ENCODE measurements at regions not wholly inside any gene's neighbourhood (a gene's known extent, or its start where the extent isn't known, plus 50 kb on each side); places are given as distances from the start of the nearest gene placed in this dataset.
"Not testable (repeated sequence)": the region's sequence is repeated elsewhere in the genome, so short reads cannot be mapped to it uniquely, and the experiment has no call there.

DNA sequence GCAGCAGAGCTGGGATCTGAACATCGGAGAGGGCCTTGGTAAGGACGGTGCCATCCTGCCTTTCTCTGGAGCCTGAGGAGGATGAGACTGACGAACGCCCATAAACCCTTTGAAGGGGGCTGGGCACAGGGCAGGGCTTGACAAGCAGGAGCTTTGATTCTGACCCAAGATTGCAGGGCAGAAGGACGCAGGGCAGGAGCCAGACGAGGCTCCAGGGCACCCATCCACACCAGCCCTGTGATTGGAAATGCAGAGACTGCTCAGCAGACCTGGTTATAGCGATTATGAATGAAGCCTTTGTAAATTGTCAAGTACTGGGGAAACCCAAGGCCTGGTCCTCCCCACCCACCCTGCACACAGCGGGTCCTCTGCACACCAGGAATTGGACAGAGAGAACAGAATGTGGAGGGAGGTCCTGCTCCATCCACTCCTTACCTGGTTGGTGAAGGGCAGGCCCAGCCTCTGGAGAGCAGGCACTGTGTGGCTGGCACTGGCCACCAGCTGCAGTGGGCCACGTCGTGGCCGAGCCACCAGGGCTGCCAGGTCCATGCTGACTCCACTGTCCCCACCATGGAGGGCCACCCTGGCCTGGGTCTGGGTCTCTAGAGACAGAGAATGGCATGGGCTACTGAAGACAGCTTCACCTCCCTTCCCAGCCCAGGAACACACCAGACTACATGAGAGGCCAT, 68.8 kb downstream of the RMI2 start:
- TF ChIP-seq, protein P1, sequence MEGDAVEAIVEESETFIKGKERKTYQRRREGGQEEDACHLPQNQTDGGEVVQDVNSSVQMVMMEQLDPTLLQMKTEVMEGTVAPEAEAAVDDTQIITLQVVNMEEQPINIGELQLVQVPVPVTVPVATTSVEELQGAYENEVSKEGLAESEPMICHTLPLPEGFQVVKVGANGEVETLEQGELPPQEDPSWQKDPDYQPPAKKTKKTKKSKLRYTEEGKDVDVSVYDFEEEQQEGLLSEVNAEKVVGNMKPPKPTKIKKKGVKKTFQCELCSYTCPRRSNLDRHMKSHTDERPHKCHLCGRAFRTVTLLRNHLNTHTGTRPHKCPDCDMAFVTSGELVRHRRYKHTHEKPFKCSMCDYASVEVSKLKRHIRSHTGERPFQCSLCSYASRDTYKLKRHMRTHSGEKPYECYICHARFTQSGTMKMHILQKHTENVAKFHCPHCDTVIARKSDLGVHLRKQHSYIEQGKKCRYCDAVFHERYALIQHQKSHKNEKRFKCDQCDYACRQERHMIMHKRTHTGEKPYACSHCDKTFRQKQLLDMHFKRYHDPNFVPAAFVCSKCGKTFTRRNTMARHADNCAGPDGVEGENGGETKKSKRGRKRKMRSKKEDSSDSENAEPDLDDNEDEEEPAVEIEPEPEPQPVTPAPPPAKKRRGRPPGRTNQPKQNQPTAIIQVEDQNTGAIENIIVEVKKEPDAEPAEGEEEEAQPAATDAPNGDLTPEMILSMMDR (IDR thresholded peaks at IDR 0.05): no peak
- DNase-seq (ENCODE audit: low spot score): no peak

DNA sequence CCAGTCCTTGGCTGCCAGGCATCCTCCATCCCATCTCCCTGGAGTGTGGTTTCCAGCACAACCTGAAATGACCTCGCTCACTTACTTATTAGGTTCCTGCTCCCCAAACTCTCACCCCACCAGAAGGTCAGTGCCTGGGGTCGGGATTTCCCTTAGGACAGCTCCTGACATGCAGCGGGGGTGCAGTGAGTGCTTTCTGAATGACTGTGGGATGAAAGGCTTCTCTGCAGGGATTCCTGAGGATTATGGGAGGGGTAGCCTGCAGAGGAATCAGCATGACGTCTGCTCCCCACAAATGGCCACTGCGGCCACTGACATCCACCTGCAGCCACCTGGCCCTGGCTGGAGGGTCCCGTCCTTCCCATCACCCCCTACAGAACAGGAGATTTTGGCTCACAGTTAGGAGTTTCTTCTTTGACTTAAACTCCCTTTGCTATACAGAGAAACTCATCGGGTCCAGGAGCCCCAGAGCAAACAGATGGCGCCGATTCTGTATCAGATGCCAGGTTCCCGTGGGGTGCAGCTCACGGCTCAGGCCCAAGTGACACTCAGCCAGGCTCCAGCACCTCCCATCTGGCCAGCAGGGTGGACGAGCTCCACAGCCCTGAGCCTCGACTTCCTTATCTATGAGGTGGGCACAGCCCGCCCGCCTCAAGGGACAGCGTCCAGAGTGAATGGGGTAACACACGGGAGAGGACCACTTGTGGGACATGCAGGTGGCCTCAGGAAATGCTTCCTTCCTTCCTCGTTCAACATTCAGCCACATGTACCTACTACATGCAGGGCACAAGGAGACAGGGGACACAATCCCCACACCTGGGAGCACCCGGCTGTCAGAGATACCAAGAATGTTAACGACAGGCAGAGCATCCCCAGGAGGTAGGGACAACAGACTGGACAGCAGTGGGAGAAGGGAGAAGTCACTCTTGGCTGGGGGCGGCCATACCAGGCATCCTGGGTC, 69.8 kb downstream of the RMI2 start:
- Histone ChIP-seq H3K4me1 (no peaks in the 10 kb centered on the region), H3K27me3 (no peaks in the 10 kb centered on the region), H3K36me3 (no peaks in the 10 kb centered on the region), H3K4me3 (no peak overlapping the region), H3K27ac (no peak overlapping the region), H3K9me3 (no peaks in the 10 kb centered on the region)
- DNase-seq (ENCODE audit: low spot score): no peak
- TF ChIP-seq, protein P1 (IDR thresholded peaks at IDR 0.05): no peak

More for the DNA sequence above, 68.8 kb downstream of the RMI2 start:
- Histone ChIP-seq H3K4me1 (no peaks in the 10 kb centered on the region), H3K4me3 (no peak overlapping the region), H3K27ac (no peak overlapping the region), H3K36me3 (no peaks in the 10 kb centered on the region), H3K9me3 (no peaks in the 10 kb centered on the region), H3K27me3 (no peaks in the 10 kb centered on the region)

DNA sequence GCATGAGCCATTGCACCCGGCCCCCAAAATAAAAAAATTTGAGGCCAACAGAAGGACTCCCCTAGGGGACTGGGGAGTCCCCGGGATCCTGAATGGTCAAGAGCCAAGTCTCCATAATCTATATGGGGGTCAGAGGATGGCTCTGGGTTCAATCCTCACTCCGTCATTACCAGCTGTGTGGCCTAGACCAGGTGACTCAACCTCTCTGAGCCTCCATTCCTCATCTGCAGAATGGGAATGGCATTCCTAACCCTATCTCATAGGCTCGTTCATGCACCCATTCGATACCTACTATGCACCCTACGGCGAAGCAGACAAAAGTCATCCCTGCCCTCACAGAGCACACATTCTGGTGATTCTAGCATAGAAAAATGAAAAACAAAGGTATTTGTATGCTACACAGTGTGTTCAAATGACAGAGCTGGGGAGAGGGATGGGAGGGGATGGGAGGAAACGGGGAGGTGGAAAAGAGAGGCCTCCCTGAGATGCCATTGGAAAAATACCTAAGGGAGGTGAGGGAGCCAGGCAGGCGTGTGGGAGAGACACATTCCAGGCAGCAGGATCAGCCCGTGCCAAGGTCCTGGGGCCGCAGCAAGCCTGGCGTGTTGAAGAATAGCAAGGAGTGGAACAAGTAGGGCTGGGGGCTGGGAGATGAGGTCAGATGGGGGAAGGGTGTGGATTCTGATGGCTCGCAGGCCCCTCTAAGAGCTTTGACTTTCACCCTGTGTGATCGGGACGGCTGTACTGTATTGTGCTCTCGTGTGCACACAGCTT, 71.2 kb downstream of the RMI2 start:
- TF ChIP-seq, protein P1 (IDR thresholded peaks at IDR 0.05): no peak
- DNase-seq (ENCODE audit: low spot score): no peak
- Histone ChIP-seq H3K27ac (no peak overlapping the region), H3K27me3 (no peaks in the 10 kb centered on the region), H3K9me3 (no peaks in the 10 kb centered on the region), H3K4me1 (no peaks in the 10 kb centered on the region), H3K36me3 (no peaks in the 10 kb centered on the region), H3K4me3 (no peak overlapping the region)

DNA sequence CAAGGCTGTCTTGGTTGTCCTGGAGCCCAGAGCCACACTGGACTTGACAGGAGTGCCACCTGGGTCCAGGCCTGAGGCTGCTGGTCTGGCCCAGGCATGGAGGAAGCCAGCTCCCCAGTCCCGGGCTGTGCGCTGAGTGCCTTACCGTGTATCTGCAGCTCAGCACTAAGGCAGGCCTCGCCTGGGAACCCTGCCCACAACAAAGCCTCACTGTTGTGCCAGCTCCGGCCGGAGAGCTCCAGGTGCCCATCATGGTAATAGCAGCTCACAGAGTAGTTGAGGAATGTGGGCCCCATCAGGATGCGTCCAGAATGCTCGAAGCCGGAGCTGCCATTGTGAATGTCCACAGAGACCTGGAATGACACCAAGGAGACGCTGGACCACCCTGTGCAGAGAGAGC, 72.2 kb downstream of the RMI2 start:
- H3K4me1 ChIP-seq: no peaks in the 10 kb centered on the region
- H3K27ac ChIP-seq: no peak overlapping the region
- H3K27me3 ChIP-seq: no peaks in the 10 kb centered on the region
- TF ChIP-seq, protein P1 (IDR thresholded peaks at IDR 0.05): no peak
- no peak for DNase-seq (ENCODE audit: low spot score)
- H3K36me3 ChIP-seq: no peaks in the 10 kb centered on the region
- H3K9me3 ChIP-seq: no peaks in the 10 kb centered on the region
- H3K4me3 ChIP-seq: no peak overlapping the region

DNA sequence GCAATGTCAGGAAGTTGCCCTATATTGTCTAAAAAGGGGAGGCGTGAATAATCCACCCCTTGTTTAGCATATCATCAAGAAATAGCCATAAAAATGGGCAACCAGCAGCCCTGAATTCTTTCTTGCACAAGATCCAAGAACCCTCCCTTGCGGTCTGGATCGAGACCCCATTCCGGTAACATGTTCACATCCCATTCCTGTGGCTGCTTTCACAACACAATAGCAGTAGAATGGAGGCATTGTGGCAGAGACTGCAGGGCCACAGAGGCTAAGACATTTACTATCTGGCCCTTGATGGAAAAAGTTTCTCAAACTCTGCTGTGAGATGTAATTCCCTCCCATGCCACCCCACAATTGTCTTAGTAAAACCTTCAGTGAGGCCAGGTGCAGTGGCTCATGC, 73.2 kb downstream of the RMI2 start:
- H3K9me3 ChIP-seq: no peaks in the 10 kb centered on the region
- H3K36me3 ChIP-seq: no peaks in the 10 kb centered on the region
- H3K27ac ChIP-seq: no peak overlapping the region
- H3K4me1 ChIP-seq: no peaks in the 10 kb centered on the region
- H3K27me3 ChIP-seq: no peaks in the 10 kb centered on the region
- no peak overlapping the region for H3K4me3 ChIP-seq
- DNase-seq (ENCODE audit: low spot score): no peak
- TF ChIP-seq, protein P1 (IDR thresholded peaks at IDR 0.05): no peak

DNA sequence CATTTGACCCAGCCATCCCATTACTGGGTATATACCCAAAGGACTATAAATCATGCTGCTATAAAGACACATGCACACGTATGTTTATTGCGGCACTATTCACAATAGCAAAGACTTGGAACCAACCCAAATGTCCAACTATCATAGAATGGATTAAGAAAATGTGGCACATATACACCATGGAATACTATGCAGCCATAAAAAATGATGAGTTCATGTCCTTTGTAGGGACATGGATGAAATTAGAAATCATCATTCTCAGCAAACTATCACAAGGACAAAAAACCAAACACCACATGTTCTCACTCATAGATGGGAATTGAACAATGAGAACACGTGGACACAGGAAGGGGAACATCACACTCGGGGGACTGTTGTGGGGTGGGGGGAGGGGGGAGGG, 74.8 kb downstream of the RMI2 start:
- not testable (repeated sequence) for DNase-seq (ENCODE audit: low spot score); H3K4me3 ChIP-seq; H3K27ac ChIP-seq; H3K36me3 ChIP-seq; H3K9me3 ChIP-seq; H3K27me3 ChIP-seq; H3K4me1 ChIP-seq

Measured in right atrium auricular region (tissue), 2 donors.